ENCODE measurements at regions not wholly inside any gene's neighbourhood (a gene's known extent, or its start where the extent isn't known, plus 50 kb on each side); places are given as distances from the start of the nearest gene placed in this dataset.

- TF ChIP-seq, protein P1, sequence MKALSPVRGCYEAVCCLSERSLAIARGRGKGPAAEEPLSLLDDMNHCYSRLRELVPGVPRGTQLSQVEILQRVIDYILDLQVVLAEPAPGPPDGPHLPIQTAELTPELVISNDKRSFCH (CRISPR knock-in tag; IDR thresholded peaks at IDR 0.05): no peak
- TF ChIP-seq, protein P1 (tag; IDR thresholded peaks at IDR 0.05): no peak
- peak; percentile 69 for TF ChIP-seq ATF7 (IDR thresholded peaks at IDR 0.05)
- TF ChIP-seq SRSF9 (IDR thresholded peaks at IDR 0.05; ENCODE audit: borderline replicate concordance, low read depth, low read length): no peak
- TF ChIP-seq BHLHE40 (IDR thresholded peaks at IDR 0.05; ENCODE audit: low read length): peak; percentile 74; the same call in 1 of the 2 replicates
- TF ChIP-seq HDAC3 (IDR thresholded peaks at IDR 0.05; ENCODE audit: borderline replicate concordance, partially characterized antibody): peak; percentile 91
- TF ChIP-seq, protein P2, sequence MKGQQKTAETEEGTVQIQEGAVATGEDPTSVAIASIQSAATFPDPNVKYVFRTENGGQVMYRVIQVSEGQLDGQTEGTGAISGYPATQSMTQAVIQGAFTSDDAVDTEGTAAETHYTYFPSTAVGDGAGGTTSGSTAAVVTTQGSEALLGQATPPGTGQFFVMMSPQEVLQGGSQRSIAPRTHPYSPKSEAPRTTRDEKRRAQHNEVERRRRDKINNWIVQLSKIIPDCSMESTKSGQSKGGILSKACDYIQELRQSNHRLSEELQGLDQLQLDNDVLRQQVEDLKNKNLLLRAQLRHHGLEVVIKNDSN (CRISPR knock-in tag; IDR thresholded peaks at IDR 0.05): no peak
- TF ChIP-seq, protein P3, sequence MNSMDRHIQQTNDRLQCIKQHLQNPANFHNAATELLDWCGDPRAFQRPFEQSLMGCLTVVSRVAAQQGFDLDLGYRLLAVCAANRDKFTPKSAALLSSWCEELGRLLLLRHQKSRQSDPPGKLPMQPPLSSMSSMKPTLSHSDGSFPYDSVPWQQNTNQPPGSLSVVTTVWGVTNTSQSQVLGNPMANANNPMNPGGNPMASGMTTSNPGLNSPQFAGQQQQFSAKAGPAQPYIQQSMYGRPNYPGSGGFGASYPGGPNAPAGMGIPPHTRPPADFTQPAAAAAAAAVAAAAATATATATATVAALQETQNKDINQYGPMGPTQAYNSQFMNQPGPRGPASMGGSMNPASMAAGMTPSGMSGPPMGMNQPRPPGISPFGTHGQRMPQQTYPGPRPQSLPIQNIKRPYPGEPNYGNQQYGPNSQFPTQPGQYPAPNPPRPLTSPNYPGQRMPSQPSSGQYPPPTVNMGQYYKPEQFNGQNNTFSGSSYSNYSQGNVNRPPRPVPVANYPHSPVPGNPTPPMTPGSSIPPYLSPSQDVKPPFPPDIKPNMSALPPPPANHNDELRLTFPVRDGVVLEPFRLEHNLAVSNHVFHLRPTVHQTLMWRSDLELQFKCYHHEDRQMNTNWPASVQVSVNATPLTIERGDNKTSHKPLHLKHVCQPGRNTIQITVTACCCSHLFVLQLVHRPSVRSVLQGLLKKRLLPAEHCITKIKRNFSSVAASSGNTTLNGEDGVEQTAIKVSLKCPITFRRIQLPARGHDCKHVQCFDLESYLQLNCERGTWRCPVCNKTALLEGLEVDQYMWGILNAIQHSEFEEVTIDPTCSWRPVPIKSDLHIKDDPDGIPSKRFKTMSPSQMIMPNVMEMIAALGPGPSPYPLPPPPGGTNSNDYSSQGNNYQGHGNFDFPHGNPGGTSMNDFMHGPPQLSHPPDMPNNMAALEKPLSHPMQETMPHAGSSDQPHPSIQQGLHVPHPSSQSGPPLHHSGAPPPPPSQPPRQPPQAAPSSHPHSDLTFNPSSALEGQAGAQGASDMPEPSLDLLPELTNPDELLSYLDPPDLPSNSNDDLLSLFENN (IDR thresholded peaks at IDR 0.05; ENCODE audit: low read depth in 2 of 2, low read length in 2 of 2): peak in 1 of 2 experiments; percentile 89; a peak in 2 of 4 replicates
- TF ChIP-seq, protein P4, sequence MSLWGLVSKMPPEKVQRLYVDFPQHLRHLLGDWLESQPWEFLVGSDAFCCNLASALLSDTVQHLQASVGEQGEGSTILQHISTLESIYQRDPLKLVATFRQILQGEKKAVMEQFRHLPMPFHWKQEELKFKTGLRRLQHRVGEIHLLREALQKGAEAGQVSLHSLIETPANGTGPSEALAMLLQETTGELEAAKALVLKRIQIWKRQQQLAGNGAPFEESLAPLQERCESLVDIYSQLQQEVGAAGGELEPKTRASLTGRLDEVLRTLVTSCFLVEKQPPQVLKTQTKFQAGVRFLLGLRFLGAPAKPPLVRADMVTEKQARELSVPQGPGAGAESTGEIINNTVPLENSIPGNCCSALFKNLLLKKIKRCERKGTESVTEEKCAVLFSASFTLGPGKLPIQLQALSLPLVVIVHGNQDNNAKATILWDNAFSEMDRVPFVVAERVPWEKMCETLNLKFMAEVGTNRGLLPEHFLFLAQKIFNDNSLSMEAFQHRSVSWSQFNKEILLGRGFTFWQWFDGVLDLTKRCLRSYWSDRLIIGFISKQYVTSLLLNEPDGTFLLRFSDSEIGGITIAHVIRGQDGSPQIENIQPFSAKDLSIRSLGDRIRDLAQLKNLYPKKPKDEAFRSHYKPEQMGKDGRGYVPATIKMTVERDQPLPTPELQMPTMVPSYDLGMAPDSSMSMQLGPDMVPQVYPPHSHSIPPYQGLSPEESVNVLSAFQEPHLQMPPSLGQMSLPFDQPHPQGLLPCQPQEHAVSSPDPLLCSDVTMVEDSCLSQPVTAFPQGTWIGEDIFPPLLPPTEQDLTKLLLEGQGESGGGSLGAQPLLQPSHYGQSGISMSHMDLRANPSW (CRISPR knock-in tag; IDR thresholded peaks at IDR 0.05): no peak
- TF ChIP-seq CREBBP (IDR thresholded peaks at IDR 0.05; ENCODE audit: low read depth, low read length): no peak
- no peak for TF ChIP-seq TEAD2 (tag; IDR thresholded peaks at IDR 0.05)
- no peak for TF ChIP-seq SRF (CRISPR knock-in tag; IDR thresholded peaks at IDR 0.05)
- TF ChIP-seq ZC3H8 (IDR thresholded peaks at IDR 0.05): no peak
- TF ChIP-seq CBX2 (IDR thresholded peaks at IDR 0.05; ENCODE audit: insufficient read depth, low read length, poor library complexity, severe bottlenecking): no peak
Measured at GRCh38 chr10:28839600-28840007, 162.3 kb downstream of the BAMBI start (continued).
